ENCODE measurements at regions not wholly inside any gene's neighbourhood (a gene's known extent, or its start where the extent isn't known, plus 50 kb on each side); places are given as distances from the start of the nearest gene placed in this dataset.
"Not testable (repeated sequence)": the region's sequence is repeated elsewhere in the genome, so short reads cannot be mapped to it uniquely, and the experiment has no call there.

DNA sequence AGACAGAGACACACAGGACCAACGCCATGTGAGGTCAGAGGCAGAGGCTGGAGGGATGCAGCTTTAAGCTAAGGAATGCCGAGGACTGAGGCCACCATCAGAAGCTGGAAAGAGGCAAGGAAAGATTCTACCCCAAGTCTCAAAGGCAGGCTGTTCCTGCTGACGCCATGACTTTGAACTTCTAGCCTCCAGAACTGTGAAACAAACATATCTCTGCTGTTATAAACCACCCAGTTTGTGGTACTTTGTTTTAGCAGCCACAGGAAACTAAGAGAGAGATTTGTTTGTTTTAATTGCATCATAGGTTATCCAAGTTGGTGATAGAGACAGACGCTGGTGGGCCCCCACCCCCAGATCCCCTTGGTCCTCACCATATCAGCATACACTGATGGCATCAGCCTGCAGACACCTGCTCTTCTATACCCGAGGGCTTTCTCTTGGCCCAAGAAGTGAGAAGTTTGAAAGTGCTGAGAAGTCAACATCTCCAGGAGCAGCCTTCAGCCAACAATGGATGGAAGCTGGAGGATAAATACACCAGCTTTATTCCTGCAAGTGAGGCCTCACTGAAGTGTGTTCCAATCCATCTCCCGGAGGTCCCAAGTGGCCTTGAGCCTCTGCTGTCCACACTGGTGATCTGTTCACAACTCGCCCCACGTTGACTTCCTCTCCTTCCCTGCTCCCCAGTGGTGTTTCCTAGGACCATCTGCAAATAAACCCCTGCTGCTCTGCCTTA, 154.7 kb downstream of the BTBD3 start:
- peak; percentile 15 for DNase-seq (ENCODE audit: low read depth)

DNA sequence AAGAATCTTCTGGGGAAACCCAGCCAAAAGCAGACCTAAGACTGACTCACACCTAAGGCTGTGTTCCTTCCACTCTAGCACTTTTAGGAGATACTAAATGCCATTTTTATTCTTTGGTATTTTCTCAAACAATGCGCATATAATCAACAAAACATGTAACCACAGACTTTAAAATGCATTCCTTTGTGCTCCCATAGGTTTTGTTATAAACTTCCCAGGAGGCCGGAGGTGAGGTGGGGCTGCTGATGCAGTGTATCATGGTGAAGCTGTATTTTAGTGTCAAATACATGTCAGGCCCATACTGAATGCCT, 155.2 kb downstream of the BTBD3 start:
- peak; percentile 77 for DNase-seq (ENCODE audit: low read depth)

DNA sequence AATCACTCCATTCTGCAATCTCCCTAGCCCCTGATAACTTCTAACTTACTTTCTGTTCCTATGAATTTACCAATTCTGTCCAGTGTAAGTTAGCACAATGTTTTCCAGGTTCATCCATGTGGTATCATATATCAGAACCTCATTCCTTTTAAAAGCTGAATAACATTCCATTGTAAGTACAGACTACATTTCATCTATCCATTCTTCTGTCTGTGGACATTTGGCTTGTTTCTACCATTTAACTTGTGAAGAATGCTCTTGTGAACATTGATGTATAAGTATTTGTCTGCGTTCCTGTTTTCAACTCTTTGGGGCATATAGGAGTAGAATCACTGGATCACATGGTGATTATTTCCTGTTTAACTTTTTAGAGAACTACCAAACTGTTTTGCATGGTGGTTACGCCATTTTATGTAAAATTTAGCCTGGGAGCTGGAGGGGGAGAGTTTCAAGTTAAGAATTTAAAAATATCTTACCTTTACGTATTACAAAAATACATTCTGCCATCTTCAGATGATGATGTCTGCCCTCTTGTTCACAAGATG, 156.5 kb downstream of the BTBD3 start:
- DNase-seq (ENCODE audit: low read depth), result peak; percentile 21

DNA sequence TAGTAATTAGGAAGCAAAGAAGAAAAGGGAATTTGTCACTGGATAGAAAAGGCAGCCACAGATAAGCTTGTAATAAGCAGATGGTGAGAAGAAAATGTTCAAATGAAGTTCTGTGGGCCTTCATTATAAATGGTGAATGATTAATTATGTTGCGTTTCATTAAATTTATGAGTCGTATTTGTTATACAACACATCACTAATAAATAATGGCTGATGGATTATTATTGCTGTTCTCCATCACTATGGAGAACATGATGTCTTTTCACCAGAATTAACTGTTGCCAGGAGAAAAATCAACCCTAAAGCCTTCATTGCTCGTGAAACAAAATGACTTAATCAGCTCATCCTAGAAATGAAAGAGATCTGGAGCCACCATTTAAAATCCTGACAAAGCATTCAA, 158.5 kb downstream of the BTBD3 start:
- no peak for DNase-seq (ENCODE audit: low read depth)

DNA sequence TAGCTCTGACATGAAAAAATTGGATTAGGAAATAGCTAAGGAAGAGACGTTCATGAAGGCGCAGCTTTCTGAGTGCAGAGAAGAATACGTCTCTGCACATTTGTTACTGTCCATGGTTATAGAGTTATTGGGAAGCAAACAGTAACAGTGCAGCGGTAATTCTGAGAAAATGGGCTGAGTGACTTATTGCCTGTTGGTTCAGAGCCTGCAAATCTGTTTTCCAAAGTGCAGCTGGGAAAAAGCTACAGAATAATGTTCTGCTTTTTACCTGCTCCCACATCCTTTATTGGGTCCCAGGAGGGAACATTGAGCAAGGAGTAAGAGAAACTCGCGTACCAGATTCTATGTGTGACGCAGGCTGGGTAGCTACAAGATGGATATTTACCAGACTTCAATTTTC, 160.2 kb downstream of the BTBD3 start:
- no peak for DNase-seq (ENCODE audit: low read depth)

DNA sequence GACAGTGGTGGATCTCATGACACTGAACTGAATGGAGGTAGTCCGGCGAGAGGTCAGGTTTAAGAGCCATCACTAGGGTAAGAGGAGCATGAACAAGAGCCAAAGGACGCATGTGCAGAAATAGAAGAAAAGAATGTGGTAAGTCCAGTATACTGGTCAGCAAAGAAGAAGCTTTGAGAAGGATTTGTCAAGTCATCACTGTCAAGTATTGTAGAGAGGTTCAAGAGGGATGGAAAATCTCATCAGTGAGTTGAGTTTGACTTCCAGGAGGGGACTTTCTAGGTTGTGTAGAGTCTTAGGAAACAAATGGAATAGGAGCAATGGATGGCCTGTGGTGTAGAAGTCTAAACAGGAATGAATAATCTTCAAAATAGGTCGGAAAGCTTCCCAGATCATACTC, 161.8 kb downstream of the BTBD3 start:
- no peak for DNase-seq (ENCODE audit: low read depth)

DNA sequence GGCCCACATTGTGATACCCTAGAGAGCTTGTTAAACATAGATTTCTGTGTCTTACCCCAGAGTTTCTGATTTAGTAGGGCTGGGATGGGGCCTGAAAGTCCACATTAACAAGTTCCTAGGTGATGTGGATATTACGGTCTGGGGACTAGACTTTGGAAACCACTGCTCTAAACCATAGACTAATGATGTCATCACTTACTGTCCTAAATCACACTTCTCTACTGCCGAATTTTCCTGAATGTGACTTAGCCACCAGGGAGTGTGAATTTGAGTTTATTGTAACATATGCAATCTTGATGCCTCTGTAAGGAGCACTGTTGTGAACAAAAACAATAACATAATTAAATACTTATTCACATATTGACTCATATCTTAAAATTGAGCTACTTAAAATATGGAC, 165.6 kb downstream of the BTBD3 start:
- DNase-seq (ENCODE audit: low read depth), result no peak

DNA sequence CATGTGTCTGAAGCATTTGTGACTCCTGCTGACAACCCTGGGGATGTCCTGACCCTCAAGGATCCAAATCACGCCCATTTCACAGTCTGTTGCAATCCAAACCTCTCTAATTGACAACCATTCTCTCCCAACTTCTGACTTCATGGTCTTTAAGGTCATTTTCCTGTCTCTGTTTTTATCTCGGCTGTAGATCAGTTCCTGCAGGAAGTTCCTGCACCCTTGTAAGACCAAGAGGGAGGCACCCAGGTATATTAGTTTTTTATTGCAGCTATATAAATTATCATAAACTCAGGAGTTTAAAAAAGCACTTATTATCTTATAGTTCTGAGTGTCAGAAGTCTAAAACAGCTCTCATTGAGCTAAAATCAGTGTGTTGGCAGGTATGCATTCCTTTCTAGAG, 166.8 kb downstream of the BTBD3 start:
- no peak for DNase-seq (ENCODE audit: low read depth)

DNA sequence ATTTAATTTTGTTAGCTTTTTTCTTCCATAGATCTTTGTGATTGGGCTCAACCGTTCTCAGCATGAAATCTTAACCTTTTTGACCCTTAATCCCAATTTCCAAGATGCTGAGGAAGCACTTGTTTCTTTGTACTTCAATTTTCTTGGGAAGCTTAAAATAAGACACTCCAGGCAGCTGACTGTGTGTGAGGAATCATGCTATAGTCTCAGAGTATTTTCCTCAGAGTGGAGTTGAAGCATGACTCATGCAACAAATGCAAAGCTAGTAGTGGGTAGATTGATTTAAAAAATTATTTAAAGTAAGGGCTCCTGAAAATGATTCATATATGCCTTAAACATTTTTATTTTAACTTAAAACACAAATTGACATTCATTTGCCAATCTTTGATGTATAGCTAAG, 168.7 kb downstream of the BTBD3 start:
- peak; percentile 75 for DNase-seq (ENCODE audit: low read depth)

DNA sequence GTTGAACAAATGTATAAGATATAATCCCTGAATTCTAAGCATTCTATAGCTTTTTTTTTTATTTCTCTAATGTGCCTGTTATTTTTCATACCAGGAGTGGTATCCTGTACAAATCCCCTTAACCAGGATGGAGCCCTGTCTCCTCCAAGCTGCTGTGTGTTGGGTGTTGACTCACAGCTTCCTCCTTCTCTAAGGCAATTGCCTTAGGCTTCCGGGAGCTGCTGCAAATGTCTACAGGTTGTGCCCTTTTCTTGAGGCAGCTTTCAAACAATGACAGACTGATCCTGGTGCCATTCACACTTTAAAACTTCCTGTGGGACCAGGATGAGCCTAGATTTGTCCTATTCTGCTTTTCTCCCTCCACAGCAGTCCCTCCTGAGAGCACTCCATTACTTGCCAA, 173.2 kb downstream of the BTBD3 start:
- peak; percentile 22 for DNase-seq (ENCODE audit: low read depth)

DNA sequence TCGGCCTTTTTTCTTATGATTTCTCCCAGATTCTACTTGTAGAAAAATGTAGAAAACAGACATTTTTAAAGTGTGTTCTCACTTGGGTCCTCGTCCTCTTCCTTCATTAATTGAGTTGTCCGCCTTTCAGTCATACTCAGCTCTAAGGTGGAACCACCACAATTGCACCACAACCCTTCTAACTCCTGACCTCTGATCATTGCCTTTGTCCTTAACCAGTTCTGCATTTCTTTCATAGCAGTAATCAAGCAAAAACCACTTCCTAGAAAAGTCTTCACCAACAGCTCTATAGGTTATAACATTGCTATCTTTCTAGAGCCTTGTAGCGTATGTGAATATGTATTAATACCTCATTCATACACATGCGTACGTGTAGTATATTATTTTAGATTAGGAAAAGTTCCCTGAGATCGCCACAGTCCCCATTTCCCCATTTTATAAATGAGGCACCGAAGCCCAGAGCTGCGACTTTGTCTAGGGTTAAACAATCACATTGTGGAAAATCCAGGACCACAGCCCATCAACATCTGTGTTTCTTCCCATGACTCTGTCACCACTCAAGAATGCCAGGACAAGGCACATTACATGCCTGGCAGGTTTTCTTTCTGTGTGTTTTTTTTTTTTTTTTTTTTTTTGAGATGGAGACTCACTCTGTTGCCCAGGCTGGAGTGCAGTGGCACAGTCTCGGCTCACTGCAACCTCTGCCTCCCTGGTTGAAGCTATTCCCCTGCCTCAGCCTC, 175.5 kb downstream of the BTBD3 start:
- no peak for DNase-seq (ENCODE audit: low read depth)

DNA sequence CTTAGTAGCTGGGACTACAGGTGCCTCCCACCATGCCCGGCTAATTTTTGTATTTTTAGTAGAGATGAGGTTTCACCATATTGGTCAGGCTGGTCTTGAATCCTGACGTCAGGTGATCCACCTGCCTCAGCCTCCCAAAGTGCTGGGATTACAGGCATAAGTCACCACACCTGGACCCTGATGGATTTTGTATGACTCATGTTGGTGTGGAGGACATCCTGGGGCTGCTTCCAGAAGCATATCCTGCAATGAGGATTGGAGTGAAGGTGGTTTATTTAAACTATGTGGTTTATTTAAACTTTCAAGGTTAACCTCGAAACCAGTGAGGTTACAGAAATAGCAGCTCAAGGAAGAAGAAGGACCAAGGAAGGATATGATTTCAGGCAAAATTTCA, 176.1 kb downstream of the BTBD3 start:
- not testable (repeated sequence) for DNase-seq (ENCODE audit: low read depth)

DNA sequence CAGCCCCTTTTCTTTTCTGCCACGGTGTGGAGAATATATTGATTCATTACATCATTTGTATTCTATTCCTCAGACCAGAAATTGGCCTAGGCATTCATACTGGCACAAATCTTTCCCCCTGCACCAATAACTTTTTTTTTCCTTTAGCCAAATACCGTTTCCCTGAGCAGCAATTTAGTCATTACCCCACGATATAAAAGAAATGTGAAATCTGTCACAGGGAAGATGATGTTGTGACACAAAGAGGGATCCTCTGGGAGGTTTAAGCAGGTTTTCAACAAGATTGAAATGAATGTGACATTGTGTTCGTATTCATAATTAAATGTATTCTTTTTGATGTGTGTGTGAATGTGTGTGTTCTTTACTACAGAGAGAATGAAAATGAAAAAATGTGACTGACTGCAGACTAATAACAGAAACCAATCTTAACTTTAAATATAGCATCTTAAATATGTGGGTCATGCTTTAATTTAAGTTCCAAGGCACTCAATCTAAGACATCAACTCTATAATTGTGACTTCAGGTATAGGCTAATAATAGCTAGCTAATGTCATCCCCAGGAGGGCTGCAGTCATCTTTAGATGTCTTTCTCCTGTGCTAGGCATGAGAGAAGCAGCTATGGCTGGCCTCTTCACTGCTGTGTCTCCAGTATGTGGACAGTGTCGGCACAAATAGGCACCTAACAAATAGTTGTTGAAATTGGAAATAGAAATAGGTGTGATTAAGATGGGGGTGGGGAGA, 177.7 kb downstream of the BTBD3 start:
- DNase-seq (ENCODE audit: low read depth), result no peak

DNA sequence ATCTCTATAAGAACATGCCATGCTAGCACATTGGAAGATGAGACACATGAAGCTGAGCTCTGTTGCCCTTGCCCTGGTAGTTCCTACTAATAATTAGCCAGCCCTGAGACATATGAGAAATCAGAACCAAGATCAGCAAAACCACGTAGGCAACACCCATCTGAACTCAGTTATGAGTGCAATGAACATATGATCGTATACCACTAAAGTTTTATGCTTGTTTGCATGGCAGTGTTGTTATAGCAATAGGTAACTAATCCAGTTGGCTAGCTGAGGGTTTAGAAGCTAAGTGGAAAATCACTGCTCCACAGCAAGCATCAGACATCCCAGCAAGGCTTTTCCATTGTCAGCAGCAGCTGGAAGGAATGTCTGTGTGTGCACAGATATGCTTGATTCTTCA, 180.7 kb downstream of the BTBD3 start:
- no peak for DNase-seq (ENCODE audit: low read depth)

DNA sequence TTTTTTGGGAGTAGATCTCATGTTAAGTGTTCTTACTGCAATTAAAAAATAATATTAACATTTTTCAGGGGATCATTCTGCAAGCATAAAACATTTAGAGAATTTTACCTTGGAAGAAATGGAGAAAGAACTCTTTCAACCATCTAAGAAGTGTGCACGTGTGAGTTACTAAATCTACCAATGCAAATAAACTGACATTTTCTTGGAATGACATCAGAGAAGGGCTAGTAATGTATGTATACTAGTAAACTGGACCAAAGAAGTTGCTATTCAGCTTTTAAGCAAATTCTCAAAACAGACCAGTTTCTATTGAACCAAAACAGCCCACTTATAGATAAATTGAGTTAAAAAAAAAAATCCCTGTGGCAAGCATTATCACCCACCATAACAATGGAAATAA, 191.2 kb downstream of the BTBD3 start:
- no peak for DNase-seq (ENCODE audit: low read depth)

DNA sequence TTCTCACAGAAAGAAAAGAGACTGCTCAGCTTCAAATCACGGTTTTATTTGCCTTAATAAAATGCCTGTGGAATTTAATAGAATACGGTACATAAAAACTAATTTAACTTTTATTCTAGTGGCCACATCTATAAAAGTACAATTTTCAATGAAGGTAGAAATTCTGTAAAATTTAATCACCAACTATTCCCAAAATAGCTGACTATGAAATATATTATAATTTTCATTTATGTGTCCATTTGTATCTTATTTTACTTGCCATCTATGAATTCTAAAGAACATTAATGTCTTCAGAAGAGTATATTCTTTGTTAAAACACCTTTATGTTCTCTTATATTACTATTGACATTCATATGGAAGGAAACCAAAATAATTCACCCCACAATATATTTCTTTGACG, 192.6 kb downstream of the BTBD3 start:
- DNase-seq (ENCODE audit: low read depth), result no peak

DNA sequence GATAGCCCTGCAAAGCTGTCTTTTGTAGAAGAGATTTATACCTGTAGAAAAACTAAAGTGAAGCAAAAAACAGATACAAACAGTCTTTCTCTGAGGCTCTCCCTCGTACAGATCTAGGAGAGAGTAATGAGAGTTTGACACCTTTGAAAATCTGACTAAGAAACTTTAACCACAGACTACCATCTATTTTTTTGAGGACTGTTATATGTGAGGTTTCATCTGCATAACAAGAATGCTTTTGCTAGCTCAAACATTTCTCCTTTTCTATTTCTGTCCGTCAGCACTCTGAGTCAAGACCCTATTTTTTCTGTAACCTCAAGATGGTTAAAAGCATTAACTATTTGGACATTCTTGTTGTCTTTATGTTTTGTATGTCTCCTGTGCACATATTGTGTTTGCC, 193.0 kb downstream of the BTBD3 start:
- peak; percentile 51 for DNase-seq (ENCODE audit: low read depth)

DNA sequence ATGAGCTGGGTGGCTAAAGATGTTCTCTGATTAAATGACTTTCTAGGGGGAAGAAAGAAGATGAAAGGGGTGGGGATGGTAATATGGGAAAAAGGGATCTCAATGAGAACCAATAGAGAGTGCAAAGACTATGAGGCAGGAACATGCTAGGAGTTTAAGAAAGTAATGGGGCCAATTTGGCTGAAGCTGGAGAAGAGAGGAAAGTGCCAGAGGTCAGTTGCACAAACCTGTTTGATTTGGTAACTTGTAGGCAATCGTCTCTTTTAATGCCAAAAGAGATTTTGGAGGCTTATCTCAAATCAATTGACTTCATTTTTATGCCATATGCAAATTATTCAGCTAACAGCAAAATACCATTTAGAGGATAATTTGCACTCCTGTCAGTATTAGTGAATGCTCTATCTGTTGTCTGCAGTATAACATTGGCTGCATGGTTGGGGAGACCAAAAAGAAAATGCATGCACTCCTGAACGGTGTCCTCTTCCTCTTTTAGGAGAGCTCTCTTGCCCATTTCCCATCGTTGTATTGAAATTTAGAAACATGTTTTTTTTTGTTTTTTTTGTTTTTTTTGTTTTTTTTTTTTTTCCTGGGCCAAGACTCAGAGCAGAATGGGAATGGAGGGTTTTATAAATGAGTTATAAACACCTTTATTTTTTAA, 193.9 kb downstream of the BTBD3 start:
- no peak for DNase-seq (ENCODE audit: low read depth)

DNA sequence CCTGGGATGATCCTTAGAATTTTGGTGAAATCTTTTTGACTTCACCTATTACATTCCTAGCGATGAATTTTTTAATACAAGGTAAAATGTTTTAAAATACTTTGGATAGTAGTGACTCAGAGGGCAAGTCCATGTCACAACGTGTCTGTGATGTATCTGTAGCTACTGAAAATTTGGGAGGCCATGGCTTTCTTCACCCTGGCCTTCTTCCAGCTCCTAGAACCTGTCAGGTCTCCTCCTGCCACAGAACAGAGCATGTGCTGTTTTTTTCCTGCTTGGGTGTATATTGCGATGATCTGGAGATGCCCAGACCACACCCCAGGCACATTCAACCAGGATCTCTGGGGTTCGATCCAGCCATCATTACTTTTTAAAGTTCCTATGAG, 194.4 kb downstream of the BTBD3 start:
- DNase-seq (ENCODE audit: low read depth), result no peak

DNA sequence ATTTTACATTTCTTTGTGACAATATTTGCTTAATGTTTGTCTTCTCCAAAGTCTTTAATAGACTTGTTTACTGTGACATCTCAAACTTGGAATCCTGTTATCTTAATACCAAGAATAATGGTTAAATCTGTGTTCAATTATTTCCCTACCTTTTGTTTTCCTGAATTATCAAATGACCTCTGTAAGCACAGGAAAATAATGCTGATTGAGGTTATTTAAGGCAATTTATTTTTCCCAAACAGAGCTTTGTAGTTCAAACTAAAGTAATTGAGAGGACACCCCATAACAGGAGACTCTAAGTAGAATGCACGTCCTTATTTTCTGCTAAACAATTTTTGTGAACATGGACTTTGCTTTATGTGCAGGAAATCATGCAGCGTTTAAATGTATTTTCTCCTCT, 195.0 kb downstream of the BTBD3 start:
- no peak for DNase-seq (ENCODE audit: low read depth)

DNA sequence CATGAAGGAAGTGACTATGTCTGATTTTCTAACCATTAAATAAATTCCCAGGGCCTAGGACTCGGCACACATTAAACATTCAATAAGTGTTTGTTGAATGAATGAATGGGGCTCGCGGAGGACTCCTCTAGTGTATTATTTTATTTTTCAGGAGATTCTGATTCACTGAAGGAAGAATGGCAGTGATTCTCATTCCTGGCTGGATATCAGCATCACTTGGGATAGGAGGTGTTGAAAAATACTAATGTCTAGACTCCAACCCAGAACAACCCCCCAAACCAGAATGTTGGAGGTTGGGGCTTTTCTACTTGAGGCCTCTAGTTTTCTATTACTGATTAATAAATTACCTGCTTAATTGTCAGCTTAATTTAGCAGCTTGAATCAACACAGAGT, 195.4 kb downstream of the BTBD3 start:
- DNase-seq (ENCODE audit: low read depth), result no peak
